SW 1271 (cell line): ENCODE measurements at regions not wholly inside any gene's neighbourhood (a gene's known extent, or its start where the extent isn't known, plus 50 kb on each side); places are given as distances from the start of the nearest gene placed in this dataset.

ENCODE experiments used
- DNase-seq, 2 experiments: peaks; one replicate each; lab custom pipeline; 2025; lab: John Stamatoyannopoulos, UW

- DNase-seq, result no peak
These were observed 262.3 kb upstream of the KLF14 start for GRCh38 chr7:130996205-130996832.

- DNase-seq, result no peak
These were observed 262.8 kb upstream of the KLF14 start for GRCh38 chr7:130996833-130997231.

- no peak for DNase-seq
These were observed 265.1 kb upstream of the KLF14 start for GRCh38 chr7:130998993-130999602.

- no peak for DNase-seq
These were observed 265.9 kb upstream of the KLF14 start for GRCh38 chr7:130999926-131000325.

- DNase-seq, result no peak
These were observed 266.4 kb upstream of the KLF14 start for GRCh38 chr7:131000389-131000788.

- no peak for DNase-seq
These were observed 266.9 kb upstream of the KLF14 start for GRCh38 chr7:131000873-131001272.

GRCh38 chr7:131002600-131002999 is 268.6 kb upstream of the KLF14 start:
- DNase-seq, result no peak

GRCh38 chr7:131003634-131004033 is 269.6 kb upstream of the KLF14 start:
- DNase-seq, result no peak

GRCh38 chr7:131004371-131004770 is 270.4 kb upstream of the KLF14 start:
- no peak for DNase-seq

GRCh38 chr7:131007439-131008330 is 273.7 kb upstream of the KLF14 start:
- DNase-seq, result peak in 1 of 2 experiments; percentile 50

GRCh38 chr7:131008840-131009711 is 275.1 kb upstream of the KLF14 start:
- no peak for DNase-seq

- no peak for DNase-seq
These were observed 276.2 kb upstream of the KLF14 start for GRCh38 chr7:131010029-131010716.

GRCh38 chr7:131010717-131011431 is 276.9 kb upstream of the KLF14 start:
- DNase-seq, result no peak

- DNase-seq, result no peak
These were observed 277.4 kb upstream of the KLF14 start for GRCh38 chr7:131011432-131011742.

GRCh38 chr7:131011976-131012375 is 278.0 kb upstream of the KLF14 start:
- DNase-seq, result peak in 1 of 2 experiments; percentile 17

- DNase-seq, result no peak
These were observed 278.5 kb upstream of the KLF14 start for GRCh38 chr7:131012477-131013031.

GRCh38 chr7:131013716-131014115 is 279.7 kb upstream of the KLF14 start:
- DNase-seq, result no peak

GRCh38 chr7:131014906-131015656 is 281.1 kb upstream of the KLF14 start:
- DNase-seq, result no peak

- DNase-seq, result peak in 1 of 2 experiments; percentile 38
These were observed 281.6 kb upstream of the KLF14 start for GRCh38 chr7:131015657-131015958.

GRCh38 chr7:131016230-131016629 is 282.2 kb upstream of the KLF14 start:
- no peak for DNase-seq
